ENCODE measurements at regions not wholly inside any gene's neighbourhood (a gene's known extent, or its start where the extent isn't known, plus 50 kb on each side); places are given as distances from the start of the nearest gene placed in this dataset.

DNA sequence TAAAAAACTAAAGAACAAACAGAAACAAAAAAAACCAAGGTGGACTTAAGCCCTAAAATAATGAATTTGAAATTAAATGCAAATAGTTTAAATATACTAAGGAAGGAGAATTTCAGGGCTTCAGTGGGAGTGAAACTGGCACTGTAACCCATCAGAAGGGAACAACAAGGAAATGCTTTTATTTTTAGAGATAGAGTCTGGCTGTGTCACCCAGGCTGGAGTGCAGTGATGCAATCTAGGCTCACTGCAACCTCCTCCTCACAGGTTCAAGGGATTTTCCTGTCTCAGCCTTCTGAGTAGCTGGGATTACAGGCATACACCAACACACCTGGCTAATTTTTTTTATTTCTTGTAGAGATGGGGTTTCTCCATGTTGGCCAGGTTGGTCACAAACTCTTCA lies 625.2 kb upstream of the CDH8 start:
- no peak for TF ChIP-seq CTCF (IDR thresholded peaks at IDR 0.05)

DNA sequence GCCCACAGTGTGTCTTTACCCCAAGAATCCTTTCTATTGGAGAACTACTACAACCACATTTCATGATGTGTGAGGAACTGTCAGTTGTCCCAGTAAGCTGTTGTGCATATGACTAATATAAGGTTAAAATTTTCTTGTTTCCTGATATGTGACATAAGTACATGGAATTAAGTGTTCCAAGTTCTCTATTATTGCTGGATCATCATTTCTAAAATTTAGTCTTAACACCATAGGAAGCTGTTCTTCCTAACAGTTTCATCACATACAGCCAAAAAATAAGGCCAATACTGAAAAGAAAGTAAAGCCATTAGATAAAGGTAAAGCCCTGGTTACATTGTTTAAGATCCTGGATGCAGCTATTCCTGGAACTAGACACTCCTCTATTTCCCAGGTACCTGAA lies 620.9 kb upstream of the CDH8 start:
- TF ChIP-seq CTCF (IDR thresholded peaks at IDR 0.05), result no peak

DNA sequence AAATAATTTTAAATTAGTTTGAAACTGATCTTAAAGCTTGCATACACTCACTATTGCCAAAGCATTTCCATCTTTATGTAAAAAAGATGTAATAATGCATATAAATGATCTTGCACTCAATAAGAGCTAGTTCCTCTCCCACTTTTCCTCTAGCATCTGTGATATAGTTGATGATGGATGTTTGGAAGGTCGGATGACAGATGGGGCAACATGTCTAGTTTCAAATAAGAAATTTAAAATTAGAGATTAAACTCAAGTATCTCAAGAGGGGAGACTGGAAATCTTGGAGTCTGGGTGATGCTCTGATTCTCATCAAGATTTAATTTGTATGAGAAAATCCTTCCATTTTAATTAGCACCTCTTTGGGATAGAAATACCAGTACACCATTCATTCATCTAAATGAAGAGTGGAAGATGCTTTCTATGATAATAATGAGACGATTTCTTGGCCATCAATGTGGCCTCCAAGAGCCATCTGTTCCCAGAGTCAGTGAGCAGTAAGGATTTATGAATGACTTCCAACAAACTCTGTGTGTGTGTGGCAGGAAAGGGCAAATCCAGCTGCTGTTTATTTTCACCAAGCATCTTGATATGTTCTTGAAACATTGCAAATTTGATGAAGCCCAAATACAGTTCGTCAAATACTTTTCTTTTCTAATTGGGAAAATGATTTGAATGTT lies 616.3 kb upstream of the CDH8 start:
- TF ChIP-seq CTCF (IDR thresholded peaks at IDR 0.05), result no peak

DNA sequence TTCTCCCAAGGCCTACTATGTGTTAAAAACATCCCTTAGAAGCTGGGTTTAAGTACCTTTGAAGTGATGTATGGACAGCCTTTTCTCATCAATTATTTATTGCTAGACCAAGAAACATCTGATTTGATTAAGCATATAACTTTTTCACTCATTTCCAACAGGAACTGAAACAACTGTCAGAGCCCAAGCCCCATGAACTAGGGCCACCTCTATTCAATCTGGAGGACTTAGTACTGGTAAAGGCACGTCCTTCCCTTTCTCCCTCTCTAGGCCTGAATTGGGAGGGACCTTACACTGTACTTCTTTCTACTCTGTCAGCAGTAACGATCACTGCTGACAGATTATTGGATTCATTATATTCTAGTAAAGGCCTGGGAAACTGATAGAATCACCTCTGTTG lies 612.0 kb upstream of the CDH8 start:
- no peak for TF ChIP-seq CTCF (IDR thresholded peaks at IDR 0.05)

DNA sequence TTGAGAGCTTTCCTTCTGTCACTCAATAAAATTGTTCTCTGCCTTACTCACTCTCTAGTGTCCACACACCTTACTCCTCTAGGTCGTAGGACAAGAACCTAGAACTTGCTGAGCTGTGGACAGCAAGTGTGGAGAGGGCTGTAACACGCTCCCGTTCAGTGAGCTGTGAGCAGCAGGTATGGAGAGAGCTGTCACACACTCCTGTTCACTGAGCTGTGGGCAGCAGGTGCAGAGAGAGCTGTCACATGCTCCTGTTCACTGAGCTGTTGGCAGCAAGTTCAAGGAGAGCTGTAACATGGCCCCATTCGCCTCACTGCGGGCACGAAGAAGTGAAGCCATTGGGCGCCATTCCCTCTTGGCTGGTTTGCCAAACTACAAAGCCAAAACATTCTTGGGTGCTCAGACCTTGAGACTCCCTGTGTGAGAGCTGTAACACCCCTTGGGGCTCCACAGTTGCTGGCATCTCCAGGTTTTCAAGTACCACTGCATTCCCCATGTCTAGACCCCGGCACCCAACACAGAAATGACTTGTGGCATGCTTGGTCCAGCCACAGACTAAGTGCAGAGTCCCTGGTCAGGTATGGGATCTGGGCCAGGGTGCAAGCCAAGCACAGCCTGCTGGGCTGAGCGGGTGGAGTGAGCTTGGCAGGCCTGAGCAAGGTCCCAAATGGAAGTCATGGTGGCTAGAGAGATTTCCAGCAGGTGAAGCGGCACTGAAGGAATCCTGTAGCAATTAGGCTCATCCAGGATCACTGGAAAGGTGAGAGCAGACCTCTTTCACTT lies 608.0 kb upstream of the CDH8 start:
- no peak for TF ChIP-seq CTCF (IDR thresholded peaks at IDR 0.05)

DNA sequence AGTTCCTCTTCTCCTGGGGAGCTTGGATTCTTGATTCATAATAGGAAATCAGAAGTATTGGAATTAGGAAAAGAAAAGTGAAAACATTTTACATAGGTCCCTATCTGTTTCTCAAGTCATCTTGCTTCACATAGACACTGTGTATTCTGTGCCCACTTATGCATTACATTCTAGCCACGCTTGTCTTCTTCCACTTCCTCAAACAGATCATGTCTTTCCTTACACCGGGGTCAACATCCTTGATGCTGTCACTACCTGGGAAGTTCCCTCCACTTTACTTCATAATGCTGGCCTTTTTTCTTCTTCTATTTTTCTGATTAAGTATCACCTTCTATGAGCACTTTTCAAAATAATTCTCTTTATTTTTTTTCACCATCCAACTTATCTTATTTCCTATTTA lies 606.4 kb upstream of the CDH8 start:
- TF ChIP-seq CTCF (IDR thresholded peaks at IDR 0.05), result no peak

DNA sequence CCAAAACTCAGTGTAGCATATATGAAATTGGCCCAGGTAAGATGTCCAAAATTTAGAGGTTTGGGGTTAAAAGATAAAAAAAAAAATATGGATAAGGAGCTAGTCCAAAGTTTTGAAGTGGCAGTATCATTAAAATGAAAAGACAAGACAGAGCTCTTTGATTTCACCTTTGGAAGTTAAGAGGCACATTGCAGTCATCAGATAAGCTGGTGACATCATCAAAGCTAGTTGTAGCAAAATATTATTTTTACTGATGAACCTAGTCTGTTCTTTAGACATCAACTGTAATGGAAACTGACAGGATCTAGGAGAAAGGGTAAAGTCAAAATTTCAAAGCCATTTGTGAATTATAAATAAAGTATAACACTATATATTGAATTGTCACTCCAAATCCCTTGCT lies 603.7 kb upstream of the CDH8 start:
- TF ChIP-seq CTCF (IDR thresholded peaks at IDR 0.05), result no peak
